OCI-LY1 (cell line): ENCODE measurements at regions not wholly inside any gene's neighbourhood (a gene's known extent, or its start where the extent isn't known, plus 50 kb on each side); places are given as distances from the start of the nearest gene placed in this dataset.

Experiments used
- CTCF ChIP-seq: fragments of 200-600 bp; sonication (generic), shearing (Covaris generic); IDR thresholded peaks from 2 replicates; pipeline ENCODE4 v1.5.1; 2017; ENCODE audit warnings: mild to moderate bottlenecking, antibody characterized with exemption, low read length, moderate library complexity, mixed read lengths
- EZH2 ChIP-seq: fragments of 200-600 bp; sonication (generic), shearing (Covaris generic); IDR thresholded peaks from 2 replicates; pipeline ENCODE4 v1.8.0; 2017; ENCODE audit warnings: borderline replicate concordance, mixed run types, mild to moderate bottlenecking, antibody characterized with exemption, low read length, moderate library complexity, mixed read lengths

DNA sequence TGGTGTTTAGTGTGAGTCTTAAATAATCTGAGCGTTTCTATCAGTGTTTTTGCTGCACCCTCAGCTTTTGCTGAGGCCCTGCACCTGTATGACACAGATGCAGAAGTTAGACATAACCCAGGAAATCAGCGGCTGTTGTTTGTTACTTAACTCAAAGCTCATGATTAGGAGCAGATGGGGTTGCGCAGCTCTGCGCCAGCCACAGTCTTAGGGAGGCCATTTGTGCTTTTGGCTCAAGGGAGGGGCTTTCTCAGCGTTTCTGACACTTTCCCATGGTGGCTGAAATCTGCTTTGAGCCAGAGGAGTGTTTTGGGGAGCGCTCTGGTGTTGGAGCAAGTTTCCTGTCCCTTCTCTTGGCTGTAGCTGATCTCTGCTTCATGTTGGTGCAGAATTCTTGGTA is 433.8 kb downstream of the NAF1 start:
- TF ChIP-seq CTCF (no peak), EZH2 (no peak)
